ENCODE measurements at regions not wholly inside any gene's neighbourhood (a gene's known extent, or its start where the extent isn't known, plus 50 kb on each side); places are given as distances from the start of the nearest gene placed in this dataset.

GRCh38 chr6:41996997-41997396, 53.3 kb upstream of the TAF8 start:
- H3K4me3 Mint-ChIP-seq = no peak overlapping the region
- peak overlapping the region; percentile 85 for H3K27ac Mint-ChIP-seq
- H3K4me1 Mint-ChIP-seq (ENCODE audit: low read depth) = peaks cover 43% of the 10 kb centered on the region
- no peaks in the 10 kb centered on the region for H3K27me3 Mint-ChIP-seq
- peaks cover 11% of the 10 kb centered on the region for H3K36me3 Mint-ChIP-seq
- no peaks in the 10 kb centered on the region for H3K9me3 Mint-ChIP-seq (ENCODE audit: low read depth)

- H3K4me3 Mint-ChIP-seq = no peak overlapping the region
Measured at GRCh38 chr6:41997456-41997855, 52.9 kb upstream of the TAF8 start.

More at GRCh38 chr6:41997456-41997855, 52.9 kb upstream of the TAF8 start:
- Mint-ChIP-seq H3K27me3 (no peaks in the 10 kb centered on the region), H3K36me3 (peaks cover 11% of the 10 kb centered on the region), H3K4me1 (ENCODE audit: low read depth) (peaks cover 43% of the 10 kb centered on the region), H3K9me3 (ENCODE audit: low read depth) (no peaks in the 10 kb centered on the region), H3K27ac (peak overlapping the region; percentile 85)

Data from activated naive CD8-positive, alpha-beta T cell (primary cell).